ENCODE measurements at regions not wholly inside any gene's neighbourhood (a gene's known extent, or its start where the extent isn't known, plus 50 kb on each side); places are given as distances from the start of the nearest gene placed in this dataset.

DNA sequence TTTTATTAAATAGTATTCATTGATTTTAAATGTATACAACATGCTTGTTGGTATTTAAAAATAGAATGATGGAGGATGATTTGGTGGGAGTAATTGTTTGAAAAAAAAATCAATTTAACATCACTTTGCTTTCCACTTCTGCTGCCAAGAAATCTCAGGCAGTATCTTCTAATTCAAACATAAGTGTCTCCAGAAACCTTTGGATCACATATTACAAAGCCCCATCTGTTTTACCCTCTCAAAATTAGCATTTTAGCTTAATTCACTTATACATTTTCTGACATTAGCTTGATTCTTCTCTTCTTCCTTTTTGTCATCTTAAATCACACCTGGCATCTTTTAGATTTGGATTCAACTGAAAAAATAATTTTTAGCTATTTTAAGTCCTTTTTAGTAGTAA is 72.9 kb upstream of the KMT2C start:
- Histone ChIP-seq H2AFZ (ENCODE audit: low read depth, low read length) (no peak overlapping the region), H3K4me2 (ENCODE audit: insufficient read depth, low read length) (no peak overlapping the region), H3K9me3 (ENCODE audit: insufficient read depth, low read length, severe bottlenecking) (no peaks in the 10 kb centered on the region), H3K4me1 (ENCODE audit: insufficient read depth, low read length) (peaks cover 12% of the 10 kb centered on the region), H3K27me3 (ENCODE audit: insufficient read depth, low read length, poor library complexity) (no peaks in the 10 kb centered on the region), H3K4me3 (ENCODE audit: low read depth in 1 of 2, low read length in 2 of 2) (no peak overlapping the region), H3K9ac (ENCODE audit: low read depth, low read length) (no peak overlapping the region), H3K36me3 (ENCODE audit: insufficient read depth, low read length) (no peaks in the 10 kb centered on the region), H3K27ac (ENCODE audit: low read length) (no peak overlapping the region), H4K20me1 (ENCODE audit: insufficient read depth, low read length) (no peaks in the 10 kb centered on the region), H3K79me2 (ENCODE audit: insufficient read depth, low read length) (no peaks in the 10 kb centered on the region)
- TF ChIP-seq, protein P1, sequence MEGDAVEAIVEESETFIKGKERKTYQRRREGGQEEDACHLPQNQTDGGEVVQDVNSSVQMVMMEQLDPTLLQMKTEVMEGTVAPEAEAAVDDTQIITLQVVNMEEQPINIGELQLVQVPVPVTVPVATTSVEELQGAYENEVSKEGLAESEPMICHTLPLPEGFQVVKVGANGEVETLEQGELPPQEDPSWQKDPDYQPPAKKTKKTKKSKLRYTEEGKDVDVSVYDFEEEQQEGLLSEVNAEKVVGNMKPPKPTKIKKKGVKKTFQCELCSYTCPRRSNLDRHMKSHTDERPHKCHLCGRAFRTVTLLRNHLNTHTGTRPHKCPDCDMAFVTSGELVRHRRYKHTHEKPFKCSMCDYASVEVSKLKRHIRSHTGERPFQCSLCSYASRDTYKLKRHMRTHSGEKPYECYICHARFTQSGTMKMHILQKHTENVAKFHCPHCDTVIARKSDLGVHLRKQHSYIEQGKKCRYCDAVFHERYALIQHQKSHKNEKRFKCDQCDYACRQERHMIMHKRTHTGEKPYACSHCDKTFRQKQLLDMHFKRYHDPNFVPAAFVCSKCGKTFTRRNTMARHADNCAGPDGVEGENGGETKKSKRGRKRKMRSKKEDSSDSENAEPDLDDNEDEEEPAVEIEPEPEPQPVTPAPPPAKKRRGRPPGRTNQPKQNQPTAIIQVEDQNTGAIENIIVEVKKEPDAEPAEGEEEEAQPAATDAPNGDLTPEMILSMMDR (IDR thresholded peaks at IDR 0.05; ENCODE audit: borderline replicate concordance, extremely low read depth, low read length, poor library complexity, severe bottlenecking) = no peak
- no peak for TF ChIP-seq EZH2 (IDR thresholded peaks at IDR 0.05; ENCODE audit: borderline replicate concordance, low read depth, low read length, severe bottlenecking)
- ATAC-seq (ENCODE audit: insufficient read depth, low read depth) = no peak
- DNase-seq = no peak

DNA sequence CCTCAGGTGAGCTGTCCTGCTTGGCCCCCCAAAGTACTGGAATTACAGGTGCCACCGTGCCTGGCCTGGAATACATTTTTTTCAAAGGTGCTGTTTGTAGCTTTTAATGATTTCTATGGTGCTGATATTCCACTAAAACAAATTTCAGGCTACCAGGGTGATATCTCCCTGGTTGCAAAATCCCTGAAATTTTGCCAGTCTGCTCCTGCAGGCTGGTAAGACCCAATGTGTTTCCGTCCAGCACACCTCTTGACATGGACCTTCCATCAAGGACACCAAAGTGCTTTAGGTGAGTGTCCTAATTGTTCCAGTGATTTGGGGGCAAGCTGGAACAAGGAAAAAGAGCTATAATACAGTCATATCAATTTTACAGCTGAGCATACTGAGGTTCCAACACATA is 69.8 kb upstream of the KMT2C start:
- H3K79me2 ChIP-seq (ENCODE audit: insufficient read depth, low read length) = no peaks in the 10 kb centered on the region
- no peaks in the 10 kb centered on the region for H4K20me1 ChIP-seq (ENCODE audit: insufficient read depth, low read length)
- no peaks in the 10 kb centered on the region for H3K9me3 ChIP-seq (ENCODE audit: insufficient read depth, low read length, severe bottlenecking)
- H3K9ac ChIP-seq (ENCODE audit: low read depth, low read length) = no peak overlapping the region
- H3K4me2 ChIP-seq (ENCODE audit: insufficient read depth, low read length) = no peak overlapping the region
- H3K36me3 ChIP-seq (ENCODE audit: insufficient read depth, low read length) = no peaks in the 10 kb centered on the region
- no peak overlapping the region for H3K27ac ChIP-seq (ENCODE audit: low read length)
- H2AFZ ChIP-seq (ENCODE audit: low read depth, low read length) = no peak overlapping the region
- no peak for DNase-seq
- TF ChIP-seq, protein P1 (IDR thresholded peaks at IDR 0.05; ENCODE audit: borderline replicate concordance, extremely low read depth, low read length, poor library complexity, severe bottlenecking) = no peak
- no peak for TF ChIP-seq EZH2 (IDR thresholded peaks at IDR 0.05; ENCODE audit: borderline replicate concordance, low read depth, low read length, severe bottlenecking)
- ATAC-seq (ENCODE audit: insufficient read depth, low read depth) = no peak
- no peak overlapping the region for H3K4me3 ChIP-seq (ENCODE audit: low read depth in 1 of 2, low read length in 2 of 2)
- H3K4me1 ChIP-seq (ENCODE audit: insufficient read depth, low read length) = no peaks in the 10 kb centered on the region
- H3K27me3 ChIP-seq (ENCODE audit: insufficient read depth, low read length, poor library complexity) = no peaks in the 10 kb centered on the region

DNA sequence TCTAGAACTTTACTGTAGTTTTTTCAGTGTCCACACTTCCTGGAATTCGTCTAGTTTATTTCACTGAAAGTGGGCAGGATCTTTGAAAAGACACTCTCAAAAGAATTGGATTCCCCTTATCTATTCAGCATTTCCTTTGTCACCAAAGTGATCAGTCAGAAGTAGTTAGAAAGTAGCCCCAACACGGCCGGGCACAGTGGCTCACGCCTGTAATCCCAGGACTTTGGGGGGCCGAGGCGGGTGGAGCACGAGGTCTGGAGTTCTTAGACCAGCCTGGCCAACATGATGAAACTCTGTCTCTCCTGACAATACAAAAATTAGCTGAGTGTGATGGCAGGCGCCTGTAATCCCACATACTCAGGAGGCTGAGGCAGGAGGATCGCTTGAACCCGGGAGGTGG is 69.0 kb upstream of the KMT2C start:
- no peak overlapping the region for H3K4me2 ChIP-seq (ENCODE audit: insufficient read depth, low read length)
- no peaks in the 10 kb centered on the region for H3K27me3 ChIP-seq (ENCODE audit: insufficient read depth, low read length, poor library complexity)
- no peaks in the 10 kb centered on the region for H3K4me1 ChIP-seq (ENCODE audit: insufficient read depth, low read length)
- no peak for TF ChIP-seq EZH2 (IDR thresholded peaks at IDR 0.05; ENCODE audit: borderline replicate concordance, low read depth, low read length, severe bottlenecking)
- TF ChIP-seq, protein P1 (IDR thresholded peaks at IDR 0.05; ENCODE audit: borderline replicate concordance, extremely low read depth, low read length, poor library complexity, severe bottlenecking) = no peak
- no peak overlapping the region for H3K9ac ChIP-seq (ENCODE audit: low read depth, low read length)
- H3K9me3 ChIP-seq (ENCODE audit: insufficient read depth, low read length, severe bottlenecking) = no peaks in the 10 kb centered on the region
- H3K79me2 ChIP-seq (ENCODE audit: insufficient read depth, low read length) = no peaks in the 10 kb centered on the region
- H3K36me3 ChIP-seq (ENCODE audit: insufficient read depth, low read length) = no peaks in the 10 kb centered on the region
- DNase-seq (no peak), ATAC-seq (ENCODE audit: insufficient read depth, low read depth) (no peak)
- H2AFZ ChIP-seq (ENCODE audit: low read depth, low read length) = no peak overlapping the region
- H3K4me3 ChIP-seq (ENCODE audit: low read depth in 1 of 2, low read length in 2 of 2) = no peak overlapping the region
- no peaks in the 10 kb centered on the region for H4K20me1 ChIP-seq (ENCODE audit: insufficient read depth, low read length)
- no peak overlapping the region for H3K27ac ChIP-seq (ENCODE audit: low read length)

DNA sequence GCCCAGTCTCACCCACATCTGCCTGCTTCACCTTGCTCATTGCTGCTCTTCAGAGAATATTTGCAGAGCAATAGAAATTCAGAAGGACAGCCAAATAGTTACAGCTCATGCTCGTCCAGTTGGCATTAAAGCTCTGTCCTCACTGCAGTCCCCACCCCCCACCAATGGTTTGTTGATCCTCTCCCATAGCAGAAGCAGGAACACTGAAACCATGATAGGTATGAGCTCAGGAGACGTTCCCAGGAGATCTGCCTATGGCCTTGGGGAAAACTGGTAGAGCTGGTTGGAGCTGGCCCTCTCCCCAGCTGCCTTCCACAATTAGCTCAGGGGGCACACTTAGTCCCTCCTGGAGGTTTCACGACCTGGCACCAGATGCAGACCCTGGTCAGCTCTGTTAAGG is 68.6 kb upstream of the KMT2C start:
- Histone ChIP-seq H4K20me1 (ENCODE audit: insufficient read depth, low read length) (no peaks in the 10 kb centered on the region), H3K4me3 (ENCODE audit: low read depth in 1 of 2, low read length in 2 of 2) (no peak overlapping the region), H3K9me3 (ENCODE audit: insufficient read depth, low read length, severe bottlenecking) (no peaks in the 10 kb centered on the region), H3K9ac (ENCODE audit: low read depth, low read length) (no peak overlapping the region), H3K27ac (ENCODE audit: low read length) (no peak overlapping the region), H2AFZ (ENCODE audit: low read depth, low read length) (no peak overlapping the region), H3K79me2 (ENCODE audit: insufficient read depth, low read length) (no peaks in the 10 kb centered on the region), H3K4me2 (ENCODE audit: insufficient read depth, low read length) (no peak overlapping the region), H3K4me1 (ENCODE audit: insufficient read depth, low read length) (no peaks in the 10 kb centered on the region), H3K36me3 (ENCODE audit: insufficient read depth, low read length) (no peaks in the 10 kb centered on the region), H3K27me3 (ENCODE audit: insufficient read depth, low read length, poor library complexity) (no peaks in the 10 kb centered on the region)
- TF ChIP-seq, protein P1 (IDR thresholded peaks at IDR 0.05; ENCODE audit: borderline replicate concordance, extremely low read depth, low read length, poor library complexity, severe bottlenecking) = no peak
- no peak for TF ChIP-seq EZH2 (IDR thresholded peaks at IDR 0.05; ENCODE audit: borderline replicate concordance, low read depth, low read length, severe bottlenecking)
- DNase-seq (no peak), ATAC-seq (ENCODE audit: insufficient read depth, low read depth) (no peak)
